ENCODE measurements at regions not wholly inside any gene's neighbourhood (a gene's known extent, or its start where the extent isn't known, plus 50 kb on each side); places are given as distances from the start of the nearest gene placed in this dataset.

GRCh38 chr2:21288299-21288698, 164.5 kb downstream of the TDRD15 start:
- DNase-seq, result no peak

- no peak for DNase-seq
Measured at GRCh38 chr2:21288739-21289520, 165.2 kb downstream of the TDRD15 start.

DNA sequence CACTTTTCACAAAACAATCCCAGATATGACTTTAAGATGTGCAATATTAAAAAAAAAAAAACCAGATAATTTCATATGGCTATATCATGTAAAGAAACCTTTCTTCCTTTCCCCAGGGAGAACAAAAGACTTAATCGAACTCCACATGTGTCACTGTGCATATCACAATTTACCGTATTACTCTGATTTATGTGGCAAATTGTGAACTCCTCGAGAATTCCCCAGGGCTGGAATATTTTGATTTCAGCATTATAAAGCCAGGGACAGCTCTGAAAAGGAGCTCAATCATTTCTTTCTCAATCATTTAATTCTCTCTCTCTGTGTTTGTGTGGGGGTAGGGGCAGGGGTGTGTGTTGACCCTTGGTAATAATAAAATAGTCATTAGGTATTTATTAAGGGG, 165.8 kb downstream of the TDRD15 start:
- no peak for DNase-seq

DNA sequence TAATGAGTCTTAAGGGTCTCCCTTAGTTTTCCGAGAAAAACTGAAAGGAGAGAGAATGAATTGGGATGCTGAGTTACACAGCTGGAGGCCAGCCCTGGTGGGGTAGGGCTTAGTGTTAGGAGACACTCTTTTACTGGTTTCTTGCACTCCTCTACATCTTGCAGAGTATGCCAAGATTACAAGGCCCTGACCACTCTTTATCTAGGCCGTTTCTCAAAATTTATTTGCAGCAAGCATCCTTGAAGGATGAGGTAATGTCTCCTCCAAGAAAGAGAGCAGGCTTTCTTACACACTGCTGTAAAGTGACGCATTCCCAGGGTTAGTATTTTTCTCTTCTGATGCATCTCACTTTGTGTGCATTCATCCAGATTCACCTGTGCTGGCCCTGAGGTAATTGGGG, 166.2 kb downstream of the TDRD15 start:
- no peak for DNase-seq

DNA sequence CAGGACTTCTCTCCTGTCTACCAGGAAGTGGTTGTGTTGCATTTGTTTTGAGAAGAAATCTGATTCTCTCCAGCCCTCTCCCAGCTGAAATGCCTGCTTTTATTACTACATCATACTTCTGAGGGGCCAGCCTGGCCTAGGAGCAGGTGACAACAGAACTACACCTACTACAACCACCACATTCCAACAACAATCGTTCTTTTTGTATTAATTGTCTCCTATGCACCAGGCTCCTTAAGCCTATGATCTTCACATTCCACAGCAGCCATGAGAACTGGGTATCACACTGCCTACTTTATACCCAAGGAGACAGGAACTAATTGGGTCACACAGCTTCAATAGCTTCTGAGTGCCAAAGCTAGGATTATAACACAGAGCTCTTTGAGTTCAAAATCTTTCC, 167.7 kb downstream of the TDRD15 start:
- no peak for DNase-seq

- no peak for DNase-seq
Measured at GRCh38 chr2:21294446-21294845, 170.7 kb downstream of the TDRD15 start.

- DNase-seq, result no peak
Measured at GRCh38 chr2:21299411-21299810, 175.6 kb downstream of the TDRD15 start.

DNA sequence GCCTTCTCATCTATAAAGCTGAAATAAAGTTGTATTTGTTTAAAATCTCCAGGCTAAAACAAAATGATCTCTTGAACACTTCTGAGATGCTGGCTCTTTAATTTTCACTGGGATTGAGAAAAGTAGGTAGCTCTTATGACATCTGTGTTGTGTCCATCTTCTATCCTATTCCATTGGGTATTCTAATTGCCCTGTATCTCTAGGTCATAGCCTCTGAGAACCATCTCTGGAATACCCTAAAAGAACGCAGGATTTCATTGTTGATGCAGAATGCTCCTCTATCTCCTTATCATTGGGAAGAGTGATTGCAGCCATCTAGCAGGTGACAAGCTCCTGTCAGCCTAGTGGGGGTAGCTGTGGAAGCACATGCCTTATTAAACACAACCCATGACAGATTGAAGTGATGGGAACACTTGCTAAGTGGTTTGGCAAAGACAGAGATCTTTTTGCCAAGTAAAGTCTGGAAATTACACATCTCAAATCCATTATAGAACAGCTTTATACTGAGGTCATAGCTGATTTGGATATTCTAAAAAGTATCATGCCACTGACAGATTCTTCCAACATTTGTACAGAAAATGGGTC, 178.2 kb downstream of the TDRD15 start:
- DNase-seq, result no peak

- no peak for DNase-seq
Measured at GRCh38 chr2:21303876-21304275, 180.1 kb downstream of the TDRD15 start.

GRCh38 chr2:21305581-21305980, 181.8 kb downstream of the TDRD15 start:
- no peak for DNase-seq

GRCh38 chr2:21306235-21306634, 182.5 kb downstream of the TDRD15 start:
- DNase-seq, result no peak

DNA sequence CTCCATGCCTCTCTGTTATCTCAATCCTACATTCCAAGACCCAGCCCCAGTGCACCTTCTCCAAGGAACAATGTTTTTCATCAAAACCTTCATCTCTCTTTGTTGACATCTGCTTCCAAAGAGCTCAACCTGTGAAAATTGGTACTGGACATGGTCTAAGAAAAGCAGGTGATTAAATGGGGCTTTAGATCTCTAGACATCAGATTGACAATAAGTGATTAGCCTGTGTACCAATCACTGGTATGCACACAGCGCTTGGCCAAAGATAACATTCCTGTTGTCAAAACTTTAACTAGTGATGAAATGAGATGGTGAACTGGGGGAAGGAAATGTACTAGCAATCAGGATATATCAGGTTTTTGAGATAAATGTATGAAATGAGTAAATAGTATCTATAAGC, 183.3 kb downstream of the TDRD15 start:
- DNase-seq, result no peak

DNA sequence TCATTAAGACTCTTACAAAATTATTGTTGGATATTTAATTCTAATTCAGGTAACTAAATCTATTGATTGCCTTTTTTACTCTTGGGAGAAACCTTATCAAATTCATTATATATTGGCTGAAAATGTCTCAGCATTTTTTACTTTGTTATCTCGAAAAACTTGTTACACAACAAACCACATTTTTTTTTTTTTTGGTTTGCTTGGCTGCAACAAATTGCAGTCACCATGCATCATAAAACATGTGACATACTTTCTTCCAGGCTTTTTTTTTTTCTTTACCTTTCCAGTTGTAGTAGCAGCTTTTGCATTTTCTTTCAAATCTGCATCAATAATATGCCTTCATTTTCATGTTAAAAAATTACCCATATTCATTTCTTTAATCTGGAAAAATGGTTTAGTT, 186.7 kb downstream of the TDRD15 start:
- DNase-seq, result no peak

DNA sequence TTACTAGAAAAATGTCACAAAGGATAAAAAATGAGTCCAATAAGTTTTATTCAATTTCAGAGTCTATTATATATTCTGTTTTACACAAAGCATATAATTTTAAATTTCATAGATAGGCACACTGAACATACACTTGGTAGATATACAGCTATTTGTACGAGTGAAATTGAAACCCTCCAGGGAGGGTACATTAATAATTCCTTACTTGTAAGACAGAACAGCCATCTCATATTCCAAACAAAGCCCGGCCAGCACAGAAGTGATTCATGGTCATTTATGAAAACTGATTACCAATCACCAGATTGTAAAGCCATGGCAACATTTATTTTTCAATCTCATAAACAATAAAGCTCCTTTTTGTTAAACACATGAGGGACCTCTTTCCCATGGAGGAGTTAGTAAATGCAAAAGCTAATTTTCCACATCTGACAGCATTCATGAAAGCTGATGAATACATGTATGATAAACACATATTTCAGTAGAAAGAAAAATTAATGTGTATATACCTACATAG, 190.6 kb downstream of the TDRD15 start:
- no peak for DNase-seq

GRCh38 chr2:21317131-21317530, 193.4 kb downstream of the TDRD15 start:
- DNase-seq, result peak; percentile 31

DNA sequence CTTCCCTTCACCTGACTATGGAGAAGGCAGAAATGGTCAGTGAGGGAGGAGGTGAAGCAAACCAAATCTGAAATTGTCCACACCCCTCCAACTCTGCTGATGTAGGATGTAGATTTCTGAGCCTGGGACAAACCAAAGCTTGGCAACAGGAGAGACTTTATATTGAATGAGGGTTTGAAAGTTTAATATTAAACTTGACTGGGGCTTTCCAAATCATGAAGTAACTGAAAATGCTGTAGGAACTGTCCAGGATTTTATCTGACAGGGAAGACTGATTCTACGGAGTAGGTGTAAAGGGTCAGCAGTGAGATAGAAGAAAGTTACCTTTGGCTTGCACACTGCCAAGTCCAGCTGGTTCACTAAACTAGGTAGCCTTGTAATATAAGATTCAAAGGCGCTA, 194.5 kb downstream of the TDRD15 start:
- DNase-seq, result no peak

GRCh38 chr2:21326152-21326551, 202.4 kb downstream of the TDRD15 start:
- no peak for DNase-seq

GRCh38 chr2:21328177-21328576, 204.4 kb downstream of the TDRD15 start:
- no peak for DNase-seq

- no peak for DNase-seq
Measured at GRCh38 chr2:21330786-21331391, 207.1 kb downstream of the TDRD15 start.

DNA sequence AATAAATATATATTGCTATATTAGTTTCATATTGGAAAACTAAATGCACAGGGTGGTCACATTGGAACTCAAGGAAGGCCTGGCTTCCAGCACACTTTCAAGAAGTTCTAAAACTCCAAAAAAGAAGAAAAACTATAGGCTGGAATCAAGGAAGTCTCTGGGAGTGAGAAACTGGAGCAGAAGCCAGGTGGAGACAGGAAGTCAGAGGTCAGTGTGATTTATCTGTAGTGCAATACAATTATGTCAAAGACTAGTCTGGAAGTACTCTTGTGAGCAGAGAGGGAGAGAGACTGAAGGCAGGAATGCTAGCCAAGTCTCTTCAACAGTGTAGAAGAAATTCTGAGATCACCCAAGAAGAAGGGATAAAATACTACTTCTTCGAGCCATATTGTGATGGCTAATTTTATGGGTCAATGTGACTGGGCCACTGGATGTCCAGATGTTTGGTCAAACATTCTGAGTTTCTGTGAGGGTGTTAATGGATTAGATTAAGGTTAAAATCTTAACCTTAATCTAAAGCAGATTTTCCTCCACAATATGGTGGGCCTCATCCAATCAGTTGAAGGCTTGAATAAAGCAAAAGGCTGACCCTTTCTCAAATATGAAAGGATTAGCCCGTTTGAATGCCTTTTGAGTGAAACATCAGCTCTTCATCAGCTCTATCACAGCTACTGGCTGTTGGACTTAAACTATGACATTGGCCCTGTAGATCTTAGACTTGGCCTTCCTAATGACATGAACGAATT, 208.0 kb downstream of the TDRD15 start:
- no peak for DNase-seq

- no peak for DNase-seq
Measured at GRCh38 chr2:21332993-21333625, 209.3 kb downstream of the TDRD15 start.

DNA sequence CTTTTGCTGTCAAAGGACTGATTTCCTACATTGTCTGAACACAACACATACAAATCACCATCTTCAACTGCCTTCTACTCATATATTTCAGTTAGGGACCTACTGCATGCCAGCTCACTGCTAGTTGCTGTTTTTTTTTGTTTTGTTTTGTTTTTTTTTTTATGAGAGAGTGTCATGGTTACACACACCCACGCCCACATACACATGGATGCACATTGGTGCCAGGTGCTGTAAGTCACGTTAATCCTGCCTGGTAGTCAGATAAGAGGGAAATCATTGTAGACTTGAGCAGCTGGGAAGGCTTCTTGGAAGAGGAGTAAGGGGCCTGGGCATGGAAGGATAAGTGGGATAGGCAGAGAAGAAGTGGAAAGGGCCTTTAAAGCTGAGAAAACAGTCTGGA, 209.9 kb downstream of the TDRD15 start:
- DNase-seq, result no peak

DNA sequence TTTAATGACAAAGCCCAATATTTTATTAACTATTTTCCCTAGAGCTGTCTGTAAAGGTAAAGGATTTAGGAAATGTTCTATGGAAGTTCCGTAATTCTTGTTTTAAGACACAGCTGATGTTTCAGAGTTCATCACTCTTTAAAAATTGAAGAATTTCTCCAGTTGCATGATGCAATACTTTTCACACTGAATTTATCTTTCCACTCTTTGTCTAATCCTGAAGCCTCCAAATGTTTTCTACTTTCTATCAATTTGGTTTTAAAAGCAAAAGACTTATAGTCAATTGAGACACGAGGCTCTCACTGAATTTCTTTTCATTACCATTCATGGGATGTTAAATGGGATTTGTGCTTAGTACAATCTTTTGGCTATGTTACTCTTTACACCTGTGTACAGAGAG, 223.2 kb downstream of the TDRD15 start:
- DNase-seq, result no peak
